ENCODE measurements at regions not wholly inside any gene's neighbourhood (a gene's known extent, or its start where the extent isn't known, plus 50 kb on each side); places are given as distances from the start of the nearest gene placed in this dataset.

- no peak for ATAC-seq (ENCODE audit: low FRiP score)
- no peak for DNase-seq
- 80 to 87% methylated on average over 6 of the region's 6 CpGs for WGBS, 2 donors
- intact Hi-C loops (cut with DNase I): no loop called here
- Histone ChIP-seq H3K4me3 (ENCODE audit: low read length in 2 of 2) (no peak overlapping the region), H3K9me3 (ENCODE audit: control insufficient read depth, low read length) (no peaks in the 10 kb centered on the region), H3K36me3 (ENCODE audit: control insufficient read depth in 1 of 2, insufficient read depth in 2 of 2, low read length in 1 of 2) (no peaks in the 10 kb centered on the region), H3K4me1 (ENCODE audit: control insufficient read depth in 1 of 2, insufficient read depth in 2 of 2, low read length in 2 of 2) (no peaks in the 10 kb centered on the region), H3K27ac (ENCODE audit: low read depth in 1 of 2, low read length in 2 of 2) (no peak overlapping the region), H3K27me3 (ENCODE audit: control insufficient read depth in 1 of 2, insufficient read depth in 2 of 2, low read length in 1 of 2) (no peaks in the 10 kb centered on the region)
These were observed 551.9 kb upstream of the KIRREL3 start for GRCh38 chr11:127552446-127552845.

GRCh38 chr11:127531167-127531566 is 530.6 kb upstream of the KIRREL3 start:
- no peak overlapping the region for H3K27ac ChIP-seq (ENCODE audit: low read depth in 1 of 2, low read length in 2 of 2)

GRCh38 chr11:127528297-127528696 is 527.7 kb upstream of the KIRREL3 start:
- Histone ChIP-seq H3K36me3 (ENCODE audit: control insufficient read depth in 1 of 2, insufficient read depth in 2 of 2, low read length in 1 of 2) (no peaks in the 10 kb centered on the region), H3K27me3 (ENCODE audit: control insufficient read depth in 1 of 2, insufficient read depth in 2 of 2, low read length in 1 of 2) (no peaks in the 10 kb centered on the region), H3K4me1 (ENCODE audit: control insufficient read depth in 1 of 2, insufficient read depth in 2 of 2, low read length in 2 of 2) (no peaks in the 10 kb centered on the region), H3K9me3 (ENCODE audit: control insufficient read depth, low read length) (no peaks in the 10 kb centered on the region), H3K27ac (ENCODE audit: low read depth in 1 of 2, low read length in 2 of 2) (no peak overlapping the region), H3K4me3 (ENCODE audit: low read length in 2 of 2) (no peak overlapping the region)
- 69 to 83% methylated on average over 3 of the region's 3 CpGs for WGBS, 2 donors
- intact Hi-C loops (cut with DNase I): no loop called here
- no peak for ATAC-seq (ENCODE audit: low FRiP score)
- DNase-seq: no peak

More at GRCh38 chr11:127531167-127531566, 530.6 kb upstream of the KIRREL3 start:
- WGBS, 2 donors: 50 to 54% methylated on average over 3 of the region's 3 CpGs
- Histone ChIP-seq H3K36me3 (ENCODE audit: control insufficient read depth in 1 of 2, insufficient read depth in 2 of 2, low read length in 1 of 2) (no peaks in the 10 kb centered on the region), H3K27me3 (ENCODE audit: control insufficient read depth in 1 of 2, insufficient read depth in 2 of 2, low read length in 1 of 2) (no peaks in the 10 kb centered on the region), H3K4me3 (ENCODE audit: low read length in 2 of 2) (no peak overlapping the region), H3K4me1 (ENCODE audit: control insufficient read depth in 1 of 2, insufficient read depth in 2 of 2, low read length in 2 of 2) (no peaks in the 10 kb centered on the region), H3K9me3 (ENCODE audit: control insufficient read depth, low read length) (no peaks in the 10 kb centered on the region)
- ATAC-seq (ENCODE audit: low FRiP score): no peak
- no peak for DNase-seq
- intact Hi-C loops (cut with DNase I): no loop called here

- 31 to 32% methylated on average over 4 of the region's 4 CpGs for WGBS, 2 donors
- H3K4me1 ChIP-seq (ENCODE audit: control insufficient read depth in 1 of 2, insufficient read depth in 2 of 2, low read length in 2 of 2): no peaks in the 10 kb centered on the region
- no peak overlapping the region for H3K27ac ChIP-seq (ENCODE audit: low read depth in 1 of 2, low read length in 2 of 2)
- H3K9me3 ChIP-seq (ENCODE audit: control insufficient read depth, low read length): no peaks in the 10 kb centered on the region
- no peak for DNase-seq
- no peaks in the 10 kb centered on the region for H3K36me3 ChIP-seq (ENCODE audit: control insufficient read depth in 1 of 2, insufficient read depth in 2 of 2, low read length in 1 of 2)
- no peaks in the 10 kb centered on the region for H3K27me3 ChIP-seq (ENCODE audit: control insufficient read depth in 1 of 2, insufficient read depth in 2 of 2, low read length in 1 of 2)
- no peak for ATAC-seq (ENCODE audit: low FRiP score)
- intact Hi-C loops (cut with DNase I): no loop called here
- H3K4me3 ChIP-seq (ENCODE audit: low read length in 2 of 2): no peak overlapping the region
These were observed 524.0 kb upstream of the KIRREL3 start for GRCh38 chr11:127524618-127525017.

- Histone ChIP-seq H3K27ac (ENCODE audit: low read depth in 1 of 2, low read length in 2 of 2) (no peak overlapping the region), H3K27me3 (ENCODE audit: control insufficient read depth in 1 of 2, insufficient read depth in 2 of 2, low read length in 1 of 2) (no peaks in the 10 kb centered on the region), H3K36me3 (ENCODE audit: control insufficient read depth in 1 of 2, insufficient read depth in 2 of 2, low read length in 1 of 2) (no peaks in the 10 kb centered on the region), H3K4me3 (ENCODE audit: low read length in 2 of 2) (no peak overlapping the region), H3K4me1 (ENCODE audit: control insufficient read depth in 1 of 2, insufficient read depth in 2 of 2, low read length in 2 of 2) (no peaks in the 10 kb centered on the region), H3K9me3 (ENCODE audit: control insufficient read depth, low read length) (no peaks in the 10 kb centered on the region)
- no peak for DNase-seq
- WGBS, 2 donors: 69 to 73% methylated on average over 2 of the region's 2 CpGs
- ATAC-seq (ENCODE audit: low FRiP score): no peak
- intact Hi-C loops (cut with DNase I): no loop called here
These were observed 520.8 kb upstream of the KIRREL3 start for GRCh38 chr11:127521413-127521812.

GRCh38 chr11:127507851-127508250 is 507.3 kb upstream of the KIRREL3 start:
- H3K36me3 ChIP-seq (ENCODE audit: control insufficient read depth in 1 of 2, insufficient read depth in 2 of 2, low read length in 1 of 2): no peaks in the 10 kb centered on the region
- H3K4me3 ChIP-seq (ENCODE audit: low read length in 2 of 2): no peak overlapping the region
- intact Hi-C loops (cut with DNase I): no loop called here
- H3K4me1 ChIP-seq (ENCODE audit: control insufficient read depth in 1 of 2, insufficient read depth in 2 of 2, low read length in 2 of 2): no peaks in the 10 kb centered on the region
- no peaks in the 10 kb centered on the region for H3K9me3 ChIP-seq (ENCODE audit: control insufficient read depth, low read length)
- no peak for DNase-seq
- WGBS, 2 donors: 79 to 80% methylated on average over 1 of the region's 1 CpG
- no peak overlapping the region for H3K27ac ChIP-seq (ENCODE audit: low read depth in 1 of 2, low read length in 2 of 2)
- no peaks in the 10 kb centered on the region for H3K27me3 ChIP-seq (ENCODE audit: control insufficient read depth in 1 of 2, insufficient read depth in 2 of 2, low read length in 1 of 2)
- no peak for ATAC-seq (ENCODE audit: low FRiP score)

GRCh38 chr11:127506647-127507046 is 506.1 kb upstream of the KIRREL3 start:
- Histone ChIP-seq H3K4me1 (ENCODE audit: control insufficient read depth in 1 of 2, insufficient read depth in 2 of 2, low read length in 2 of 2) (no peaks in the 10 kb centered on the region), H3K9me3 (ENCODE audit: control insufficient read depth, low read length) (no peaks in the 10 kb centered on the region), H3K4me3 (ENCODE audit: low read length in 2 of 2) (no peak overlapping the region), H3K27me3 (ENCODE audit: control insufficient read depth in 1 of 2, insufficient read depth in 2 of 2, low read length in 1 of 2) (no peaks in the 10 kb centered on the region), H3K36me3 (ENCODE audit: control insufficient read depth in 1 of 2, insufficient read depth in 2 of 2, low read length in 1 of 2) (no peaks in the 10 kb centered on the region), H3K27ac (ENCODE audit: low read depth in 1 of 2, low read length in 2 of 2) (no peak overlapping the region)
- DNase-seq (no peak), ATAC-seq (ENCODE audit: low FRiP score) (no peak)
- intact Hi-C loops (cut with DNase I): no loop called here

GRCh38 chr11:127506126-127506525 is 505.6 kb upstream of the KIRREL3 start:
- 54 to 55% methylated on average over 2 of the region's 2 CpGs for WGBS, 2 donors
- ATAC-seq (ENCODE audit: low FRiP score): no peak
- H3K4me1 ChIP-seq (ENCODE audit: control insufficient read depth in 1 of 2, insufficient read depth in 2 of 2, low read length in 2 of 2): no peaks in the 10 kb centered on the region
- no peak for DNase-seq
- H3K27ac ChIP-seq (ENCODE audit: low read depth in 1 of 2, low read length in 2 of 2): no peak overlapping the region
- intact Hi-C loops (cut with DNase I): no loop called here
- H3K9me3 ChIP-seq (ENCODE audit: control insufficient read depth, low read length): no peaks in the 10 kb centered on the region
- H3K27me3 ChIP-seq (ENCODE audit: control insufficient read depth in 1 of 2, insufficient read depth in 2 of 2, low read length in 1 of 2): no peaks in the 10 kb centered on the region
- H3K36me3 ChIP-seq (ENCODE audit: control insufficient read depth in 1 of 2, insufficient read depth in 2 of 2, low read length in 1 of 2): no peaks in the 10 kb centered on the region
- no peak overlapping the region for H3K4me3 ChIP-seq (ENCODE audit: low read length in 2 of 2)

GRCh38 chr11:127496165-127496564 is 495.6 kb upstream of the KIRREL3 start:
- H3K27me3 ChIP-seq (ENCODE audit: control insufficient read depth in 1 of 2, insufficient read depth in 2 of 2, low read length in 1 of 2): no peaks in the 10 kb centered on the region
- DNase-seq (no peak), ATAC-seq (ENCODE audit: low FRiP score) (no peak)
- intact Hi-C loops (cut with DNase I): no loop called here
- no peaks in the 10 kb centered on the region for H3K4me1 ChIP-seq (ENCODE audit: control insufficient read depth in 1 of 2, insufficient read depth in 2 of 2, low read length in 2 of 2)
- WGBS, 2 donors: 77 to 86% methylated on average over 7 of the region's 7 CpGs
- no peaks in the 10 kb centered on the region for H3K36me3 ChIP-seq (ENCODE audit: control insufficient read depth in 1 of 2, insufficient read depth in 2 of 2, low read length in 1 of 2)
- H3K27ac ChIP-seq (ENCODE audit: low read depth in 1 of 2, low read length in 2 of 2): no peak overlapping the region
- peaks cover 7% of the 10 kb centered on the region for H3K9me3 ChIP-seq (ENCODE audit: control insufficient read depth, low read length)
- no peak overlapping the region for H3K4me3 ChIP-seq (ENCODE audit: low read length in 2 of 2)
